Ovary (tissue), 7 donors: ENCODE measurements at regions not wholly inside any gene's neighbourhood (a gene's known extent, or its start where the extent isn't known, plus 50 kb on each side); places are given as distances from the start of the nearest gene placed in this dataset.

Source experiments
- DNase-seq, 5 donors: peaks; one replicate each; pipeline ENCODE4 v3.0.0-alpha.2; 2019 to 2020
- H3K27ac ChIP-seq, 2 donors: fragments of 200-600 bp; one replicate each; pipeline versions ENCODE4 v1.5.1 to v1.8.0; 2019 to 2022
- H3K27me3 ChIP-seq: fragments of 200-600 bp; one replicate; pipeline ENCODE4 v1.8.0; 2022
- H3K36me3 ChIP-seq: fragments of 200-600 bp; sonication (generic); one replicate; pipeline ENCODE4 v1.5.1; 2019
- H3K4me1 ChIP-seq: one replicate; pipeline ENCODE4 v1.8.1; 2013; ENCODE audit warnings: mild to moderate bottlenecking, moderate library complexity; ENCODE audit not compliant: insufficient read depth
- H3K4me3 ChIP-seq: fragments of 200-600 bp; sonication (generic); one replicate; pipeline ENCODE4 v1.5.1; 2017
- H3K9me3 ChIP-seq, 2 donors: fragments of 200-600 bp in 1 of 2; sonication (generic) in 1 of 2; one replicate each; pipeline versions ENCODE4 v1.5.1 to v1.8.1; 2013 to 2019; ENCODE audit warnings: mild to moderate bottlenecking in 1 of 2, moderate library complexity in 1 of 2
- EP300 ChIP-seq: sonication (generic); formaldehyde crosslinking; IDR thresholded peaks from one replicate; pipeline ENCODE4 v1.6.1; 2017; ENCODE audit warnings: antibody characterized with exemption
- POLR2A ChIP-seq: fragments of 450-650 bp; IDR thresholded peaks from one replicate; pipeline ENCODE4 v1.6.1; 2017; ENCODE audit warnings: antibody characterized with exemption, mild to moderate bottlenecking, moderate library complexity
- WGBS, 3 donors: extraction: QIAGEN DNeasy Blood & Tissue Kit in 1 of 3; methylation state at CpG; one replicate each; pipeline versions ENCODE4 v1.1.5 to v1.1.7; 2013 to 2017; 5-methylcytosine and 5-hydroxymethylcytosine counted together
- intact Hi-C, 4 donors: fragments of 100-400 bp; cut with DNase I; formaldehyde crosslinking; loops; one replicate each; pipeline versions ENCODE4 v1.11.0 to v1.15.1; 2022 to 2023
- TF ChIP-seq, protein P1 (sequence below), 3 donors: fragments of 450-650 bp in 2 of 3; fragments of 200-600 bp in 1 of 3; IDR thresholded peaks; one replicate each; pipeline versions ENCODE4 v1.5.1 to v1.8.0; 2016 to 2022; ENCODE audit warnings: antibody characterized with exemption in 3 of 3, mild to moderate bottlenecking in 1 of 3
- donor health status: DM: no; HTN: no; CAD: no; lungs with moderate emphysema.
- donor health status: DM: no; HTN: no; CAD: no.
- donor health status: Bipolar disorder and iron deficiency.
- donor health status: DM: no; HTN: no; CAD: no.
- donor health status: DM: yes; HTN: yes; CAD: no.

- DNase-seq = no peak
- no peaks in the 10 kb centered on the region for H3K27me3 ChIP-seq
- intact Hi-C loops = no loop called here
- H3K36me3 ChIP-seq = no peaks in the 10 kb centered on the region
- no peak for TF ChIP-seq EP300
- TF ChIP-seq, protein P1, sequence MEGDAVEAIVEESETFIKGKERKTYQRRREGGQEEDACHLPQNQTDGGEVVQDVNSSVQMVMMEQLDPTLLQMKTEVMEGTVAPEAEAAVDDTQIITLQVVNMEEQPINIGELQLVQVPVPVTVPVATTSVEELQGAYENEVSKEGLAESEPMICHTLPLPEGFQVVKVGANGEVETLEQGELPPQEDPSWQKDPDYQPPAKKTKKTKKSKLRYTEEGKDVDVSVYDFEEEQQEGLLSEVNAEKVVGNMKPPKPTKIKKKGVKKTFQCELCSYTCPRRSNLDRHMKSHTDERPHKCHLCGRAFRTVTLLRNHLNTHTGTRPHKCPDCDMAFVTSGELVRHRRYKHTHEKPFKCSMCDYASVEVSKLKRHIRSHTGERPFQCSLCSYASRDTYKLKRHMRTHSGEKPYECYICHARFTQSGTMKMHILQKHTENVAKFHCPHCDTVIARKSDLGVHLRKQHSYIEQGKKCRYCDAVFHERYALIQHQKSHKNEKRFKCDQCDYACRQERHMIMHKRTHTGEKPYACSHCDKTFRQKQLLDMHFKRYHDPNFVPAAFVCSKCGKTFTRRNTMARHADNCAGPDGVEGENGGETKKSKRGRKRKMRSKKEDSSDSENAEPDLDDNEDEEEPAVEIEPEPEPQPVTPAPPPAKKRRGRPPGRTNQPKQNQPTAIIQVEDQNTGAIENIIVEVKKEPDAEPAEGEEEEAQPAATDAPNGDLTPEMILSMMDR (IDR thresholded peaks at IDR 0.05) = no peak
- no peak for TF ChIP-seq POLR2A
- no peak overlapping the region for H3K4me3 ChIP-seq
- 79 to 85% (median 85%) methylated on average over 6 of the region's 6 CpGs for WGBS, 3 donors
- H3K4me1 ChIP-seq = no peaks in the 10 kb centered on the region
- H3K27ac ChIP-seq = no peak overlapping the region
- H3K9me3 ChIP-seq = no peaks in the 10 kb centered on the region
Observed at GRCh38 chr5:168182269-168182668, 109.2 kb upstream of the WWC1 start.

GRCh38 chr5:168184103-168184502 lies 107.3 kb upstream of the WWC1 start:
- H3K27me3 ChIP-seq = no peaks in the 10 kb centered on the region
- H3K4me3 ChIP-seq = no peak overlapping the region
- TF ChIP-seq, protein P1 (IDR thresholded peaks at IDR 0.05) = no peak
- TF ChIP-seq POLR2A (no peak), EP300 (no peak)
- 87 to 95% (median 94%) methylated on average over 2 of the region's 2 CpGs for WGBS, 3 donors
- intact Hi-C loops = no loop called here
- no peaks in the 10 kb centered on the region for H3K9me3 ChIP-seq
- H3K4me1 ChIP-seq = no peaks in the 10 kb centered on the region
- H3K27ac ChIP-seq = no peak overlapping the region
- no peaks in the 10 kb centered on the region for H3K36me3 ChIP-seq
- DNase-seq = no peak

DNA sequence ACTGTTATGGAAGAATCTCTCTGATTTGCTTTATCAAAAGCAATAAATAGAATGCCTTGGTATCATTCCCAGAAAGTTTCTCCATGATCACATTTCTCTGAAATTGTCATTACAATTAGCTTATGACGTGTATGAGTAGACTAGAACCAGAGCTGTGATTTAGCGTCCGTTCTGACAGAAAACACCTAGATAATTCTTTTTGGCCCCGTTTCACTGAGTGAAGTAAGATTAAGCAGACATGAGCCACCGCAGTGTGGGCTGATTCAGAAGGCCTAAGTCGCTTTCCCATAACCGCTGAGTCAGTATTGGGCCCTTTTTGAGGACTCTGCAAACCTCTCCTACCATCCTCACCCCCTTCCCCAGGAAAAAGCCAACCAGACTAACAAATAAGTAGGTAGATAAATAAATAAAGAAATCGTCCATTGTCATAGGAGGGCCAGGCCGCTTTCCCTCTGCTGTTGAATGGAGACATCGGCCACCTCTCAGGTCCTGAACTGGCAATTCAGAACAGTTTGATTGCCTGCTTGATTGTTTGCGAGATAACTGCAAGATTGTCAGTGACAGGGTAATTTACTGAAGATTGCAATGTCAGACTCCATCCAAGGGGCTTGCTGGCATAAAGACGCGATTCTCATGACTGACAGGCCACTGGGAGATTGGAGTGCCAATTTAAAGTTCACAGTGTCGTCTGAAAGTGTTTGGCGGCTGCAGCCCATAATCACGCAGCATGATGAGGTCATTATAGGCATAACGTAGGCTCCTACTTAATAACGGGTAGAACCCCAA lies 105.0 kb upstream of the WWC1 start:
- WGBS, 3 donors = 69 to 73% (median 73%) methylated on average over 18 of the region's 18 CpGs
- H3K27me3 ChIP-seq = no peaks in the 10 kb centered on the region
- no peak overlapping the region for H3K27ac ChIP-seq
- no peak for DNase-seq
- no peak overlapping the region for H3K4me3 ChIP-seq
- H3K9me3 ChIP-seq = no peaks in the 10 kb centered on the region
- TF ChIP-seq, protein P1 (IDR thresholded peaks at IDR 0.05) = no peak
- TF ChIP-seq EP300 (no peak), POLR2A (no peak)
- H3K4me1 ChIP-seq = no peaks in the 10 kb centered on the region
- intact Hi-C loops = no loop called here
- no peaks in the 10 kb centered on the region for H3K36me3 ChIP-seq

- intact Hi-C loops = no loop called here
- Histone ChIP-seq H3K36me3 (no peaks in the 10 kb centered on the region), H3K27ac (no peak overlapping the region), H3K9me3 (no peaks in the 10 kb centered on the region), H3K4me1 (no peaks in the 10 kb centered on the region), H3K4me3 (no peak overlapping the region), H3K27me3 (no peaks in the 10 kb centered on the region)
- WGBS, 3 donors = 57 to 64% (median 62%) methylated on average over 6 of the region's 6 CpGs
- TF ChIP-seq EP300 (no peak), POLR2A (no peak)
- TF ChIP-seq, protein P1 (IDR thresholded peaks at IDR 0.05) = no peak
- DNase-seq = no peak
Observed at GRCh38 chr5:168187614-168188013, 103.8 kb upstream of the WWC1 start.
